Testis (tissue), 2 donors: ENCODE measurements at regions not wholly inside any gene's neighbourhood (a gene's known extent, or its start where the extent isn't known, plus 50 kb on each side); places are given as distances from the start of the nearest gene placed in this dataset.

Experiments used
- POLR2A ChIP-seq: fragments of 450-650 bp; IDR thresholded peaks from one replicate; pipeline ENCODE4 v1.6.1; 2017; ENCODE audit warnings: antibody characterized with exemption, mild to moderate bottlenecking, moderate library complexity
- TF ChIP-seq, protein P1 (sequence below), 3 experiments: fragments of 450-650 bp in 2 of 3; fragments of 200-600 bp in 1 of 3; sonication (generic) in 1 of 3; IDR thresholded peaks; one replicate each; pipeline ENCODE4 v1.5.1; 2016 to 2019; ENCODE audit warnings: antibody characterized with exemption in 3 of 3, mild to moderate bottlenecking in 2 of 3, moderate library complexity in 1 of 3

DNA sequence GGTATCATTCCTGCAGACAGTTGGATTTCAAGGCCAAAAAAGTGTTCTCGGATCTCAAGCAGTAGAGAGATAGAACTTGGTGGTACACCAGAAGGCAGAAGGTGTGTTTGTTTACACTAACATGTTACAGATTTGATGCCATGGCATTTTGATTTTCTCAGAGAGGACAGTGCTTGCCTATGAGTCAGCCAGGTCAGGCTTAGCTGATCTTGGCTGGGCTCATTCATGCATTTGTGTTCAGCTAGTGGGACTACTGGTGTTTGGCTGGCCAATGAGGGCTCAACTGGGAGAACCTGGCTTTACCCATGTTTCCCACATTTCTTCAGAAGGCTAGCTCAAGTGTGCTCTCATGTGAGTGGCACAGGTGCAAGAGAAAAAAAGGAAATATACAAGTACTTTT lies 162.0 kb downstream of the C1D start:
- TF ChIP-seq, protein P1, sequence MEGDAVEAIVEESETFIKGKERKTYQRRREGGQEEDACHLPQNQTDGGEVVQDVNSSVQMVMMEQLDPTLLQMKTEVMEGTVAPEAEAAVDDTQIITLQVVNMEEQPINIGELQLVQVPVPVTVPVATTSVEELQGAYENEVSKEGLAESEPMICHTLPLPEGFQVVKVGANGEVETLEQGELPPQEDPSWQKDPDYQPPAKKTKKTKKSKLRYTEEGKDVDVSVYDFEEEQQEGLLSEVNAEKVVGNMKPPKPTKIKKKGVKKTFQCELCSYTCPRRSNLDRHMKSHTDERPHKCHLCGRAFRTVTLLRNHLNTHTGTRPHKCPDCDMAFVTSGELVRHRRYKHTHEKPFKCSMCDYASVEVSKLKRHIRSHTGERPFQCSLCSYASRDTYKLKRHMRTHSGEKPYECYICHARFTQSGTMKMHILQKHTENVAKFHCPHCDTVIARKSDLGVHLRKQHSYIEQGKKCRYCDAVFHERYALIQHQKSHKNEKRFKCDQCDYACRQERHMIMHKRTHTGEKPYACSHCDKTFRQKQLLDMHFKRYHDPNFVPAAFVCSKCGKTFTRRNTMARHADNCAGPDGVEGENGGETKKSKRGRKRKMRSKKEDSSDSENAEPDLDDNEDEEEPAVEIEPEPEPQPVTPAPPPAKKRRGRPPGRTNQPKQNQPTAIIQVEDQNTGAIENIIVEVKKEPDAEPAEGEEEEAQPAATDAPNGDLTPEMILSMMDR (IDR thresholded peaks at IDR 0.05) = no peak
- no peak for TF ChIP-seq POLR2A
